Activated naive CD8-positive, alpha-beta T cell treated with anti-CD3 and anti-CD28 coated beads, Interleukin-2, amount 50 U/mL, for 16 hours (primary cell): ENCODE measurements at regions not wholly inside any gene's neighbourhood (a gene's known extent, or its start where the extent isn't known, plus 50 kb on each side); places are given as distances from the start of the nearest gene placed in this dataset.

ENCODE experiments used
- DNase-seq: peaks from one replicate; pipeline ENCODE4 v3.0.0-alpha.2; 2020; ENCODE audit warnings: low read depth, low spot score

DNA sequence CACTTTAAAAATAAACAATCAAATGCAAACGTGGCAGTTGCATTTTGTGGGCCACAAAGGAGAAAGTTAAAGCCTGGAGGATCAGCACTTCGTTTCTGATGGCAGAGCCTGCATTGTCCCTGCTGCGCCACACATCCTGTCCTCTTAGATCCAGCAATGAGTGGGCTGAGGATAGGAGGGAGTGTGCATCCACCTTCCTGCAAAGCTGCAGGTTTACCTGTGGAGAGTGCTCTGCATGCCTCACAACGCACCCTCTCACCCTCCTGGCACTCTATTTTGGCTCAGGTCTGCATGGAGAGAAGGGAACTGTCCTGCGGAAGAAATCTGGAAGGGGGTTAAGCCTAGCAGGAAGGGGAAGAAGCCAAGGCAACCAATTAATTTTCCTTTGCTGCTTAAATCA is 212.2 kb upstream of the SLC24A2 start:
- no peak for DNase-seq

DNA sequence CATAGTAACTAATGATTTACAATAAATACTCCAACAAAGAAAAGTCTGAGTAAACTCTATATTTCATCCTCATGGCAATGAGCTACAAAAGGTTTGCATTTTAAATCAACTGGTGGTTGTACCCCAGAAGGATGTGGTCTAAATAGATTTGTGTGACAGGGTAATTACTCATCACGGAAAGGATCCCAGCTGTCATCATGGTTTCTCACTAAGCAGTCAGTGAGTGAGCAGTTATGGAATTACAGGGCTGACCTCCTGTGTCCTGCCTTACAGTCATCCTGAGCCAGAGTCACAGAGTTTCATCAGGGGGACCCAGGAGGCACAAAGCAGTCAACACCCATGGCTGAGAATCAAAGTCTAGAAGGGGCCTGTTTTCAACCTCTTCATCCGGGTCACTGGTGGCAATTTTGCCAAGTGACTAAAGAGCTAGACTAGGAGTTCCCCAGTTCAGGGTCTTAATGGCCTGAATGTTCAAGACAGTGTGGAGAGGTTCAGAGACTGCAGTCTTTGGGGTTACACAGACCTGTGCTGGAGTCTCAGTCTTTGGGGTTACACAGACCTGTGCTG is 210.7 kb upstream of the SLC24A2 start:
- DNase-seq: peak; percentile 13

DNA sequence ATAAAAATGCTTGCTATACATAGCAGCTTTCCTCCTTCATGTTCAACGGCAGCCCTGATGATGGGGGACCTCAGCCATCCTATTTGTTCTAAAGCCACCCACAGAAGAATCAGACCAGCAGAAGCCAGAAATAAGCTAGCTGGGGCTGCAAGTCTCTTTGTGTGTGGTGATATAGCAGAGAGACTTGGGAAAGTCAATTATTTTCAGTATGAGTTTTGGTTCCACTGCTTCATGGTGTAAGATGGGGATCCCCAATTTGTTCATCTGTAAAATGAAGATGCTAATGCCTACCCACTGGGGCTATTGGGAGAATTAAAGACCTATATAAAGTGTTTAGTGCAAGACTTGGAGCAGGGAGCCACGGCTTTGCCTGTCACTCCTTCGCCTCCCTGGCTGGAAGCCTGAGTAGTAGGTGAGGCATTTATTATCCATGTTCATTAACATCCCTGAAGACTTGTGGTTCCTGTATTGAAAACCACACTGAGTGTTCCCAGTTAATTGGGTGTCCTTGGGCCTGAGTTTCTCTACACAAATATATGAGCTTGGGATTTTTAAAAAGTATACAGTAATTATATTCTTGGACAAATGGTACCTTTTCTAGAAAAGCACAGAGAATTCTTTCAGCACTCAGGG is 210.1 kb upstream of the SLC24A2 start:
- no peak for DNase-seq

DNA sequence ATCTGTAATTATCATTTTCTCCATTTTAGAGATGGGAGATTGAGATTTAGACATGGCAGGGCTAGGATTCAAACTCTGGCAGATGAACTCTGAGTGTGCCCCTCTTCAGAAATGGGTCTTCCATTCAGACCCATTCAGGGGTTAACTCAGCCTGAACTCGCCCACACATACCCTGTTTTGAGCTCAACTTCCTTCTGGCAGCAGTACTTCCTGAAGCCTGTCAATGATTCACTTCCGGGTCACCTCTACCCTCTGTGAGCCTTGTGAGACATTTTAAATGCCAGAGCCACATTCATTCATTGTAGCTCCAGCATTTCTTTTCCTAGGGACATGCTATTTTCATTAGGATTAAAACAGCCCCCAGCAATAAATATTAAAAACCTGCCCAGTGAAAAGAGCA is 209.3 kb upstream of the SLC24A2 start:
- no peak for DNase-seq

DNA sequence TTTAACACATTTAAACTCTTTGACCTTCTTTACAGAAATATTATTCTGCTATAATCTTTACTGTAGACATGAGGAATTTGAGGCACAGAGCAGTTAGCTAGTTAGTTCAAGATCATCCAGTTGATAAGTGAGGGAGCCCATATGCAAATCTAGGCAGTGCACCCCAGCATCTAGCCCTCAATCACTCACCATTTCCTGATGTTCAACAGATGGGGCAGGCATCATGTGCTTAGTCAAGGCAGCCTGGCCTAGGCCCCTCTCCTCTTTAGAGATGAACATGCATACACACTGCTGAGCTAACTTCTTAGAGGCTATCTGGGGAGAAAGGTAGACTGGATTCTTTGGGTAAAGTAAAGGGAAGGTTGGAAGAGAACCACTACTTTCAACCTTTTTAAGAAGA is 206.8 kb upstream of the SLC24A2 start:
- DNase-seq: no peak

DNA sequence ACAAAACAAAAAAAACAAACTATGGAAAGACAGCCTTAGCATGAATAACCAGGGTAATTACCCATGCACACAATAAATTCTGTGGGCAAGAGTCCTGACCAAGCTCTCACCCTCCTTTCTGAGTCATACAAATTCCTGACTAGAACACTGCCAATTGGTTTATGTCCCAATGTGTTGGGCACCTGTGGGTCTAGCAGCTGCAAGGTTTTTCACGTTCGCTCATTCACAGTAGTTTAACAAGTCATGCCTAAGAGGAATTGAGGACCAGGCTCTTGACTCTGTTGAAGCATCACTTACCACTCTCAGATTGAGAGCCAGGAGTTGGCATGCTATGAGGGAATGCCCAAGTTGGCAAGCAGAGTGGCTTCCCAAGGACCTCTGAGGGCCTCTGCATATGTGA is 205.5 kb upstream of the SLC24A2 start:
- no peak for DNase-seq

DNA sequence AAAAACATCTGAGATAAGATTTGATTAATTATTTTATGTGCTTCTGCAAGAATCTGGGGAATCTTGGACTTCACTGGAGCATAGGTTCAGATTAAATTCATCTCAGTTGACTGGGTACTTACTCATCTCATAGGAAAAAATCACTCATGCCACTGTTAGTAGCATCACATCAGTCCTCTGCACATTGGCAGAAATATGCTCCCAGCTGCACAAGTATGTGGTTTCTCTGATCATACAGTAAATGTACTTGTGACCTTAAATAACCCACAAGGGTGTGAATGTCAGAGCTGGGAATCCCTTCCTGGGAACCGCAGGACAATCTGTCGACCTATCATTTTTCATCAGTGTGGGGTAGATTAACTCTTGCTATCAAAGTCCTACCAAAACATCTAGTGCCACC is 203.7 kb upstream of the SLC24A2 start:
- no peak for DNase-seq

DNA sequence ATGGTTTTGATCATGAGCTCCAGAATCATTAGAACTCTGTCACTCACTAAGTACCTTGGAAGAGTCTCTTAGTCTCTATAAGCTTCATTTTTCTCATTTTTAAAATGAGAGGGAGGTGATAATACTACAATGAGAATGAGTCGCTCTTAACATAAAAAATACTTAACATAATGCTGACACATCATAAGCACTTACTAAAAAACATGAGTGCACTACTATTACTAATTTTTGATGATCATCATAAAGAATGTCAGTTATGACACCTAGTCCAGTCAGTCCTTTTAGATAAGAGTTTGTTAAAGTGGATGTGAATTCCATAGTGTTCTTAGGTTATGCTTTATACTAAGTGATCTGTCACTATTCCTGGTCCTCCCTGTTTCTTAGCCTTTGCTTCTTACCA is 200.4 kb upstream of the SLC24A2 start:
- DNase-seq: no peak

DNA sequence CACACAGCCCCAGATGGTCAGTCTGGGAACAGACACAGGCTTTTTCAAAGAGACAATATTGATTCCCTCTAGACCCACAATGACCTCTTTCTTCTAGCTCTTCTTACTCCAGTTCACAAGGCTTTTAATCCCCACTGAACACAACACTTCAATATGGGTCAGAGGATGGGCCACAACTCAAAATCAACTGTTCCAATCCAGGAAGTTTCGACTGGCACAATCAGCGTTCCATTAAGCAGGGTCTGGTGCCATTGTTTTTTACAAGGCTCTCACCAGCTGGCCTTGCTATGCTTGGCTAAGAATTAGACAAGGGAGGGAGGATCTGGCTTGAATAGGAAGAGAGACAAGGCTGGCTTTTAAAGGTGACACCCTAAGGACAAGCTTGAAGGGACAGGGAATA is 199.4 kb upstream of the SLC24A2 start:
- DNase-seq: no peak

DNA sequence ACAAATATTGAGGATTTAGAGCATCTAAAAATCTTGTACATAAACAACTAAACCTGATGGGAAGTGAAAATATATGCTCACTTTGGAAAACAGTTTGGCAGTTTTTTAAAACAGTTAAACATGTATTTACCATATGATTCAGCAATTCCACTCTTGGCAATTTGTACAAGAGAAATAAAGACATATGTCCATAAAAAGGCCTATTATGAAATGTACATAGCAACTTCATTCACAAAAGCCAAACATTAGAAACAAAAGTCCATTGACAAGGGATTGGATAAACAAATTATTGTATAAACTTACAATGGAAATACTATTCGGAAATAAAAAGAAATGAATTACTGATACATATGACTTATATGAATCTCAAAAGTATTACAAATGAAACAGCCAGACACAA is 196.2 kb upstream of the SLC24A2 start:
- no peak for DNase-seq

DNA sequence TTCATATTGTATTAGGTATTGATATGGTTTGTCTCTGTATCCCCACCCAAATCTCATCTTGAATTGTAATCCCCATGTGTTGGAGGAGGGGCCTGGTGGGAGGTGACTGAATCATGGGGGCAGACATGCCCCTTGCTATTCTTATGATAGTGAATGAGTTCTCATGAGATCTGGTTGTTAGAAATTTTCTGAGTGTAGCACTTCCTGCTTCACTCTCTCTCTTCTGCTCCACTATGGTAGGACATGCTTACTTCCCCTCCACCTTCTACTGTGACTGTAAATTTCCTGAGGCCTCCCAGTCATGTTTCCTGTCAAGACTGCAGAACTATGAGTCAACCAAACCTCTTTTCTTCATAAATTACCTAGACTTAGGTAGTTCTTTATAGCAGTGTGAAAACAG is 187.4 kb upstream of the SLC24A2 start:
- DNase-seq: peak; percentile 0

DNA sequence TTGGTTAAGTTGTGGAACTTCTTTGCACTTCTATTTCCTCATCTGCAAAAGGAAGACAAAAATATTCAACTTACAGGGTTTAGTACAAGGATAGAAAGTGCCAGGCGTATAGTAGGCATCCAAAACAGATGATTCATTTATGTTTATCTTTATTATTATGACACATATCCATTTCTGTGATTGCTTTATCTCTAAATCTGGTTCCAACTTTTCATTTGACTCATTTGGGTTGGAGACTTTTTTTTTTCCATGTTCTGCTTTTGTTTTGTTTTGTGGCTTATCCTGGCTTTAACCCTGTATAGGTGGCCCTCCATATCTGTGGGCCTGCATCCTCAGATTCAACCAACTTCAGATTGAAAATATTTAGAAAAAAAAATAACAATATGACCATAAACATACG is 186.7 kb upstream of the SLC24A2 start:
- no peak for DNase-seq

DNA sequence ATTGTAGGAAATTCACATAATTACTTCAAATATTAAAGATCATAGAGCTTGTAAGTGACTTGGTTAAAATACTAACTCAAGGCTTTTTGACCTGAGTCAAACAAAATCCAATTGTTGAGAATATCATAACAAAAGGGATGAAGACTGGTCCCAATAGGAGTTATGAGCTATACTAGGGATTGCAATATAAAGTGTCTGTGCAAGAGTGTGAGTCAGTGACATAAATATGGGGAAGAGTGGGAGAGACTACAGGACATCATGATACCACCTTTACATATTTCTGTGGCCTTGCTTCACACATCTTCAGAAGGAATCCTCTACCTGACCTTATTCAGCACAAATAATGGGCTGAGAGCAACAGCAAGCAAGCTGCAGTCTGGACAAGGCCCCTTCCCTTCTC is 180.9 kb upstream of the SLC24A2 start:
- no peak for DNase-seq

DNA sequence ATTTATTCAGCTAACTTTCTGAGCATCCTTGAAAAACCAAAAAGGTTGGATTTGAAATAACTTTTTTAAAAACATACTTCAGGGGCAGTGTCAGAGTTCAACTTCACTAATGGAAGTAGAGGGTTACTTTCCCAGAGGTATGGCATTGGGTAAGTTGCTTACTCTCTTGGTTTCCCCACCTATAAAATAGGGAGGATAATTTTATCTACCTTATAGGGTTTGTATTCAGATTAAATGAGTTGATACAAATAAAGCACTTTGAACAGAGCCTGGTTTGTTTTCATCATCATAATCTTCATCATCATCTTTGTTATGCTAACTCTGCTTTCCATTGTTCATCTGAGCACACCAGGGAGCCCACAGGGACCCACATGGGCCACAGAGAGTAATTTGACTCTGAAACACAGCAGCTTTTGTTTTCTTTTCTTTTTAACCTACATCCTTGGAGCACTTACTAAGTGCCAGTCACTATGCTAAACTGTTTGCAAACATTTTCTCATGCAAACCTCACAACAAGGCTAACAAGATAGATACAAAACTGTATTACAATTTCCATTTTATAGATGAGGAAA is 179.1 kb upstream of the SLC24A2 start:
- DNase-seq: no peak

DNA sequence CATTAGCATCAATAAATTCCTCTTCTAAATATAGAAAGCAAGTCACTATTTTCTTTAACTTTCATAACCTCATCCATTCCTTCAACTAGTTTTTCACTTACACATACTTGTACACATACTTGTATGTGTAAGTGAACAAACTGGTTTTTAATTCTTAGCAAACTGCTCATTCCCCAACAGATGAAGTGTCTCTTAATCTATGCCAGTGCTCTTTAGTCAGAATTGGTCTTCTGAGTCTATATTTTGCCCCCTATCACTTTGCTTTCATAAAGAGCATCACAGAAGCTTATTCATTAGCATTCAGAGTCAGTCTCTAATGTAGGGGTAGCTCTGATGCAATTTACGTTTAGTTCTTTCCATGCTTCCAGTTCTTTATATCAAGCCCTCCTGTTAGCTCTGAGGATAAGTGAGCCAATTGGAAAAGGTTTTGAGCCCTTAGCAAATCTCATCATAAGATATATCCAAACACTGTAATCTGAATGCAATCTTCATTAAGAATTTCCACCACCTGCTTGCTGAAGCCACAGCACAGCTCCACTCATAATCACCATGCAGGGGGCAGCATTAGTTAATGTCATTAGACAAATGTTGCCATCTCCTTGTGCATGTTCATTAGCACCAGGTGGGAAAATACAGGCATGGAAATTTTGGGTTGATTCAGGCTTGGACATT is 178.5 kb upstream of the SLC24A2 start:
- no peak for DNase-seq

DNA sequence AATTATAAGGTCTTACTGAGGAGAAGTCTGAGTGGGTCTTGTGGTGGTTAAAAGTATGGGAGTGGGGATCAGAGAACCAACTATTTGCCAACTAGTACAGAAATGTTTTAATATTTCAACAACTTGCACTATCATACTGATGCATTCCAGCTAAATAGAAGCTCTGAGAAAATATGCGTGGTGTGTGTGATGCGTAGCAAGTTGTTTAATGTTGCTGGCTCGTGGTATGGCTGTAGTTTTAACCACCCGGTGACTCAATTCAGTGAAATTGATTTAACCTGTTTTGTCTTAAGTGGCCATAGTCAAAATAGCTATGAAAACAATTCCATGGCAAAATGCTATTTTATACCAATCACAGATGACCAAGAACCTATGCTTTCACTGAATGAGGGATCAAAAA is 176.5 kb upstream of the SLC24A2 start:
- no peak for DNase-seq

DNA sequence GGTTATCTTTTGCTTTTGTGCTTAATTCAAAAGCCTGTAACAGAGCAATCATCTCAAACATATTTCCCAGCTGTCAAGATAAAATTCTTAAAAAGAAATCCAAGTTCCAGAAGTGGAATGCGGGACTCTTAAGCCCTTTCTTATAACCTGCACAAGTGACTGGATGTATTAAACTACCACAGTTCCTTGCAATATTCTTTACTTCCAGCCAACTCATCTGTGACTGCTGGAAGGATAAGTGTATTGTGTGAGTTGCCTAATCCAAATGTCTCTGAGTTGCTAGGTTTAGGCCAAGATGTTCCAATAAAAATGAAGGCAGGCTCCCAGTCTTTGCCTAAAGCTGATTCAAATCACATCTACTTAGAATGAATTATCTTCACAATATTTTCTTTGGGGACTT is 159.2 kb upstream of the SLC24A2 start:
- no peak for DNase-seq

DNA sequence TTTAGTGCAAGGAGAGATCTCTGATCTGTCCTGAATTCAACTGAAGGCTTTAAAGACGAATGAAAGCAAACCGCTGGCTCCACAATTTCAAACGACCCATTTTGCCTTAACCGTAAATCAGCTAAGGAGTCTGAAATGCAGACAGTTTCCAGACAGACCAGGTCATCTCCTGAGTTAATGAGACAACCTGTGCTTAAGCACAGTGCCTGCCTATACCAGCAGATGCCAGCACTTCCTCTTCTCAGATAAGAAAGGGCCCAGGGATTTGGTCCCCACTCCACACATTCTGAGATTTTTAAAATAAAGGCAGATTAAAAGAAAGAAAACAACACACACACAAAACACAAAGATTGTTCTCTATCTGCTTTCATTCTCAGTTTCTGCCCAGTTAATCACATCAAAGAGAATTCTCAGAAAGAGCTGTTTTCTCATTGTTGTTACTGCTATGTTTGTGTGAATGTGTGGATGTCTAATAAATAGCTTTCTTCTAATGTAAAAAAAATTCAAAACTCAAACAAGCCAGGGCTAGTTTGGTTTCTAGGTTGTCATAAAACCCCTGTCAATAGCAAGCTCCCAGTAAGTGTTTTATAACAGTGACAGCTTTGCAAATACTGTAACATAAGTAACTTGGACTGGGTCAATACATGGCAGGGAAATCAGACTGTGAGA is 157.7 kb upstream of the SLC24A2 start:
- no peak for DNase-seq

DNA sequence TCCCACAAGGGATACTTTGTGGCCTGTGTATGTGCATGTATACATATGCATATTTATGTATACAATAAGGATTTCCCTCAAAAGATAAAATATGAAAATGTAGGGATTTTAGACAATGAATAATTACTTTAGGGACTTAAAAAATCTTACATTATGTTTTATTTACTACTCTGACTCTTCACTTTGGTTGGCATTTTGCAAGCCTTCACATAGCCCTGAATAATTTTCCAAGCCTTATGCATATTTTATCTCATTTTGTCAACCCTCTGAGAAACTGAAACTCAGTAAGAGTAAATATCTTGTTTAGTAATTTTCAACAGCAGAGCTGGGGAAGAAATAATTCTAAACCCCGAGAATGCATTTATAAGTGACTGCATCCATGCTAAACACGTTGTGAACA is 153.0 kb upstream of the SLC24A2 start:
- DNase-seq: no peak

DNA sequence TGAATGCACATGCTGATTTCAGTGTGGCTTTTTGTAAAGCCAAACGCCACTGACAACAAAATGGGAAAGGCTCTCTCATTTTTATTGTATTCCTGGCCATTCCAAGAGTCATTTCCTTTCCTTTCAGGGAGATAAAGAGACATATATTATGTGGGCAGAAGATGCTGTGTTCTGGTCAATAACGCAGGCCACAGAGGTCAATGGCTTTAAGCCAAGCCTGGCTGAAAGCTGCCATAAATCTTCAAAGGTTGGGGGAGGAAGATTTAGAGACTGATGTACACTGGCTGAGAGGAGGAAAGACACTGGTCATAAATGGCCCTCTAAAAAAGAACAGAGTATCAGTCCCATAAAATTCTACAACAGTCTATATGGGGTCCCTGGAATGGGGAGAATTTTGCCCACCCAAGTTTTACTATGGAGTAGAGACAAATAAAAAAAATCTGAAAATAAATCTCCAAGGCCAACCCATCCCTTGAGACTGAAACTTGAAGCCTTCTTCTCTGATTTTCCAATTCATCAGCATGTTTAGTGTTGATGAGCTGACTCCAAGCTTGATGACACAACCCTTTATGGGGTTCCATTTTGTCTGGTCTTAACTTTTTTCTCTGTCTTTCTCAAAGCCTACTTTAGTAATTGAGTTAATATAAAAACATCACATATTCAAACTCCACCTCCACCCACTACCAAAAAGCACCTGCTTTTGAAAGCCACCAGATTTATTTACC is 152.1 kb upstream of the SLC24A2 start:
- no peak for DNase-seq

DNA sequence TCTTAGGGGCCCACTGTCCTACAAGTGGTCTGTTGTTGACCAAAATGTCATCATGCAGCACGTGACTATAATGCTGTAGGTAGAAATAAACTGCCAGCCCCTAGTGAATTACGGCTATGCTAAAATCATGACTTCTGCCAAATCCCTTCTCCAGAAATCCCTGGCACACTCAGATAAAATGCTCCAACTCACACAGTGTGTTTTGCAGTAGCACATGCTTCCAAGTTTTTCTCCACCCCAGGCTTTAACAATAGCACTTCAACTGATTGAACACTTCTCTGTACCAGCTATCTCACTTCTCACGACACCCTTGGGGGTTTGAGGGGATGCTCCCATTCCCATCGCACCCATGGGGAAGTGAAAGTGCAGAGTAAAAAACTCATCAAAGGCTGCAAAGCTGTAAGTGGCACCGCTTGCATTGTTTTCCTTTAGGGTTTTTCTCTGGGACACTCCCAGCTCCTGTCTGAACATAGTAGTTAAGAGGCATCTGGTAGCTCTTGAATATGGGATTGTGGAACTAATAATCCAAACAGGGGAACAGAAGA is 151.0 kb upstream of the SLC24A2 start:
- DNase-seq: no peak
